GM19328 (cell line): ENCODE measurements at regions not wholly inside any gene's neighbourhood (a gene's known extent, or its start where the extent isn't known, plus 50 kb on each side); places are given as distances from the start of the nearest gene placed in this dataset.
"Not testable (repeated sequence)": the region's sequence is repeated elsewhere in the genome, so short reads cannot be mapped to it uniquely, and the experiment has no call there.

Experiments used
- ATAC-seq: cut with Tn5 transposase; IDR thresholded peaks from one replicate; pipeline ENCODE4 v1.9.1; 2021; ENCODE audit warnings: mild to moderate bottlenecking, moderate library complexity; ENCODE audit not compliant: unreplicated experiment

GRCh38 chr2:37722971-37723370 is 51.5 kb upstream of the CDC42EP3 start:
- not testable (repeated sequence) for ATAC-seq

- ATAC-seq = no peak
These were observed 58.8 kb upstream of the CDC42EP3 start for GRCh38 chr2:37730037-37730818.

- ATAC-seq = not testable (repeated sequence)
These were observed 61.0 kb upstream of the CDC42EP3 start for GRCh38 chr2:37732412-37732811.

- ATAC-seq = no peak
These were observed 61.8 kb upstream of the CDC42EP3 start for GRCh38 chr2:37733251-37733650.

- not testable (repeated sequence) for ATAC-seq
These were observed 62.5 kb upstream of the CDC42EP3 start for GRCh38 chr2:37733955-37734354.

GRCh38 chr2:37734891-37735523 is 63.6 kb upstream of the CDC42EP3 start:
- not testable (repeated sequence) for ATAC-seq

- not testable (repeated sequence) for ATAC-seq
These were observed 64.1 kb upstream of the CDC42EP3 start for GRCh38 chr2:37735524-37735910.

GRCh38 chr2:37737507-37737906 is 66.1 kb upstream of the CDC42EP3 start:
- ATAC-seq = no peak

- no peak for ATAC-seq
These were observed 66.9 kb upstream of the CDC42EP3 start for GRCh38 chr2:37738266-37738885.

- ATAC-seq = no peak
These were observed 67.7 kb upstream of the CDC42EP3 start for GRCh38 chr2:37739153-37739552.

GRCh38 chr2:37740164-37740739 is 68.8 kb upstream of the CDC42EP3 start:
- ATAC-seq = no peak

GRCh38 chr2:37742286-37742685 is 70.8 kb upstream of the CDC42EP3 start:
- ATAC-seq = no peak

- ATAC-seq = no peak
These were observed 72.6 kb upstream of the CDC42EP3 start for GRCh38 chr2:37744010-37744409.

- not testable (repeated sequence) for ATAC-seq
These were observed 73.5 kb upstream of the CDC42EP3 start for GRCh38 chr2:37744961-37745360.

GRCh38 chr2:37746011-37746410 is 74.6 kb upstream of the CDC42EP3 start:
- not testable (repeated sequence) for ATAC-seq

GRCh38 chr2:37746883-37747282 is 75.4 kb upstream of the CDC42EP3 start:
- ATAC-seq = no peak

- no peak for ATAC-seq
These were observed 77.1 kb upstream of the CDC42EP3 start for GRCh38 chr2:37748541-37748940.

GRCh38 chr2:37750286-37750685 is 78.8 kb upstream of the CDC42EP3 start:
- ATAC-seq = not testable (repeated sequence)

GRCh38 chr2:37752766-37753165 is 81.3 kb upstream of the CDC42EP3 start:
- no peak for ATAC-seq

- no peak for ATAC-seq
These were observed 82.3 kb upstream of the CDC42EP3 start for GRCh38 chr2:37753758-37754157.

GRCh38 chr2:37755961-37756559 is 84.6 kb upstream of the CDC42EP3 start:
- not testable (repeated sequence) for ATAC-seq
